GM19351 (cell line): ENCODE measurements at regions not wholly inside any gene's neighbourhood (a gene's known extent, or its start where the extent isn't known, plus 50 kb on each side); places are given as distances from the start of the nearest gene placed in this dataset.
A peak's percentile ranks its signal among the peaks of the same experiment; 100 is the strongest.

Experiments
- ATAC-seq: cut with Tn5 transposase; IDR thresholded peaks from one replicate; pipeline ENCODE4 v1.9.1; 2021; ENCODE audit warnings: mild to moderate bottlenecking, moderate library complexity; ENCODE audit not compliant: unreplicated experiment

DNA sequence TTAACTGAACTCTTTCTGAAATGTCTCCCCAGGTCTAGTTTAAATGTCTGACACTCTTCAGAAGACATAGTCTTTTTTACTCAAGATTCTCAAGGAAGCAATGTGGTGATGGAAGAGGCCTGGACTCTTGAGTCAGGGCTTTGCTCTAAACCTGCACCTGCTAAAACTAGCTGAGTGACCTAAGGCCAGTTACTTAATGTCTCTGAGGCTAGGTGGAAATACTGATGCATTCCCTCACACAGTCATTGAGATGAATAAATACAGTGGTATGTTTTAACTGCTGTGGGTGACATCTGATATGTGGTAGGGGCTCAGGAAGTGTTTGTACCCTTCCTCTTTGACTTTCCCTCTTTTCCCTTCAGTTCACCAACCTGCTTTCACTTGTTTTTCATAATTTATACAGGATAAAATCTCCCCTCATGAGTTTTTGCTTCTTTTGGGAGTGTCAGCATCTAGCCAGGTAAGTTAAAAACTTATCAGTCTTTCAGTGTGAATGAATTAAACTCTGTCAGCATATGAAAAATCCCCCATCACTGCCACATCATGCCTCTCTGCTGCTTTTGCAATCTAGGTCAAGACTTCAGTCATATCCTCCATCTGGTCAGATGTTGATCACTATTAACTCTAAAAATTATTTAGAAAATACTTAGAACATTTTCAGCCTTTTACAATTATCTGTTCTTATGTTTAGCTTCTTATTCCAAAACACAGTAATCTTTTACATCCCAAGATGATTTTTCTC is 178.7 kb upstream of the TNFAIP3 start:
- ATAC-seq = no peak

DNA sequence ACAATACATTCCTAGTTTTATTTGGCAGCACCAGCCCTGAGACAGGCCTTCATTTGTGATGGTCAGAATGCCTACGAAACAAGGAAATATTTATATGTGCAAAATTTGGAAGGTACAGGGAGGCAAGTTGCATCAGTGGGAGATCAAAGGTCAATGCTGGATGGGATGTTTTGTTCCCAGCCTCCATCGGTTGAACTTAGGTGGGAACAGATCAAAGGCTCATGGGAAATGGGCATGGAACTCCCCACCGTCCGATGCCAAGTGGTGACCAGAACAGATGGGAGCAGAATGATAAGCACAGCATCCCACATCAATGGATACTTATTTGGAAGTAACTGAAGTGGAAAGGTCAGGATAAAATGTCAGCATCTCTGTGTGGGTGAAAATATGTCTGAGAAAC is 177.7 kb upstream of the TNFAIP3 start:
- ATAC-seq = no peak

DNA sequence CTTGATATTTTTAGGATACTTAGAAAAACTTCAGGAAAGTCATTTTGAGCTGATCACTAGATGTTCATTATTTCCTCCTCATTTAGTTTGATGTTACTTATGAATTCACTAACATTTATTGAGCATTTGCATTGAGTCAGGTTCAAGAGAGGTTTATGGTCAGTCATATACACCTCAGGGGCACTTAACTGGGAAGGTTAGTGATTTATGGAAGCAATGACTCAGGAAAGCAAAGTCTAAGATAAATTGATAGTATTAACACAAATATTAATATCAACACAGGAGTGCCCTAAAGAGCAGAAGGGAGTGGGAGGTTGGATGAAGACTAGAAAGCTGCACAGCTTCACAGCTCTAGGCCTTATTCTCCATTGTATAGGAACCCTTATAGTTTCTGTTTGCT is 177.0 kb upstream of the TNFAIP3 start:
- no peak for ATAC-seq

DNA sequence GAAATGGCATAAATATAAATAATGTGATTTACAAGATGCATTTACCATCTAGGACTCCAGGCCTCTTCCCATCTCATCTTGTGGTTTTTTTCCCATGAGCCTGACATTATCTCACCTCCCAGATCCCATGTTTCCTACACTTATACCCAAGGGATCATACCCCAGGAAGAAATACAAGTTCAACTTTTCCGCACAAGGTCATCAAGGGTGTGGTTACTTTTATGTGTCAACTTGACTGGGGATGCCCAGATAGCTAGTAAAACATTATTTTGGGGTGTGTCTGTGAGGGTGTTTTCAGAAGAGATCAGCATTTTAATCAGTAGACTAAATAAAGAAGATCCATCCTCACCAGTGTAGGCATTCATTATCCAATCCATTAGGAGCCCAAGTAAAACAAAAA is 176.3 kb upstream of the TNFAIP3 start:
- ATAC-seq = no peak

DNA sequence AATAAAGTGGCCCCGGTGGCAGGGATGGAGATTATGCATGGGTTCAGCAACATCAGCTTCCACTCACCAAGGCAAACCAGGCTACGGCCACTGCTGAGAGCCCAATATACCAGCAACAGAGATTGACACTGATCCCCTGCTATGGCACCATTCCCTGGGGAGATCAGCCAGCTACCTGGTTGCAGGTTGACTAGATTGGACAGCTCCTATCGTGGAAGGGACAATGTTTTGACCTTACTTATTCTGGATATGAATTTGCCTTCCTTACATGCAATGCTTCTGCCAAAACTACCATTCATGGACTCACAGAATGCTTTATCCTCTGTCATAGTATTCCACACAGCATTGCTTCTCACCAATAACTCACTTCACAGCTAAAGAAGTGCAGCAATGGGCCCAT is 174.8 kb upstream of the TNFAIP3 start:
- ATAC-seq = no peak

DNA sequence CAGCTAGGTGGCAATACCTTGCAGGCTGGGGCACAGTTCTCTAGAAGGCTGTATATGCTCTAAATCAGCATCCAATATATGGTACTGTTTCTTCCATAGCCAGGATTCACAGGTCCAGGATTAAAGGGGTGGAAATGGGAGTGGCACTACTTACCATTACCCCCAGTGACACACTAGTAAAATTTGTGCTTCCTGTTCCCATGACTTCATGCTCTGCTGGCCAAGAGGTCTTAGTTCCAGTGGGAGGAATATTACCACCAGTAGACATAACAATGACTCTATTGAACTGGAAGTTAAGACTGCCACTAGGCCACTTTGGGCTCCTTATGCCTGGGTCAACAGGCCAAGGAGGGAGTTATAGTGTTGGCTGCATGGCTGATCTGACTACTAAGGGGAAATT is 174.3 kb upstream of the TNFAIP3 start:
- ATAC-seq = no peak

DNA sequence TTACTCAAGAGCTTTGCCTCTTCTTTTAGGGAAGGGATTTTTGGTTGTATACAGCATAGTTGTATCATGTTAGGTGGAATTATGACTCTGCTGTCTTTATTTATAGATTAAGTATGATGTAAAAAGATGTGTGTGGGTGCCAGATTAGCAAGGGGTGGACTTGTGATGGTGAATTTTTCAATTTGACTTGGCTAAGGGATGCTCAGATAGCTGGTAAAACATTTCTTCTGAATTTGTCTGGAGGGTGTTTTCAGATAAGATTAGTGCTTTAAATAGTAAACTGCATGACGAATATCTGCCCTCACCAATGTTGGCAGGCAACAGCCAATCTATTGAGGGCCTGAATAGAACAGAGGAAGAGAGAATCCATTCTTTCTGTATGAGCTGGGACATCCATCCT is 173.3 kb upstream of the TNFAIP3 start:
- no peak for ATAC-seq

DNA sequence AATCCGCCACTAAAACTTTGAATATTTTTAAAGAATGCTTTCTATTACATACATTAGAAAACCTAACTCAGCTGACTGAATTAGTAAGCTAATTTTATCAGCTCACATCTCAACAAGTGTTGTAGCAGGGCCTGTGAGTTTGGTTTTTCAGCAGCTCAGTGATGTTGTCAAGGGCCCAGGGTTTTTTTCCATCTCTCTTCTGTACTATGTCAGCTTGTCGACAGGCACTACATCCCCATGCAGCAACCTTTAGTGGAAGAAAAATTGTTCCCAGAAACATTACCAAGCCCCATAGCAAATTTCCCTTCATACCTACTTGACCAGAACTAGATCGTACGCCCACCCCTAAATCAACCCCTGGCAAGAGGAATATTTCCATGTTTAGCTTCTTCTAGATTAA is 170.3 kb upstream of the TNFAIP3 start:
- no peak for ATAC-seq

DNA sequence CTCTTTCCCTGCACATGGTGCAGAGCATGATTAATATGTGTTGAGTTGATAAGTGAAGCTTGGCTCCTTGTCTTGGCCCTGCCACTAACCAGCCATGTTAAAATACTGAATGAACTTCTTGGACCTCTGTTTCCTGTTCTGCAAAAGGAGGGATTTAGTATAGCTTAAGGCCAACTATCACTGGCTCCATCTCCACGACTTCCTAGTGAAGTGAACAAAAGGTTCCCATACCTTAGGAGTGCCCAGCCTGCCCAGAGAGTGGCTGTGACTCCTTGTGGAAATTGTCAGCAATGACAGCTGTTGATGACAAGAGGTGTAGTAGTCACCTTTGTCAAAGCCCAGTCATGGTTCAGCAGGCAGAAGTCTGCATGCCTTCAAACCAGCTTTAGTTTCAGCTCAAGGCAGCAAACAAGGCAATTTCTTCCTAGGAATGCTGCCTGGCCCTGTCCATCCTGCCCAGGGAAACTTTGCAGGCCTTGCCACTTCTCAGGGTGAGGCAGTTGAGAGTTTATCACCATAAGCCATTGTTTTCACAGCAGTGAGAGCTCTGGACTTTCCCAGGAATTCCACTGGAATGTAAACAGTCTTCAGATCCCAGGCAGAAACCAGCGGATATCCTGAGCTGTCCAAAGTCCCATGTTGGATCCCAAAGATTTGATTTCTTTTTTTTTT is 169.7 kb upstream of the TNFAIP3 start:
- ATAC-seq = peak; percentile 75

DNA sequence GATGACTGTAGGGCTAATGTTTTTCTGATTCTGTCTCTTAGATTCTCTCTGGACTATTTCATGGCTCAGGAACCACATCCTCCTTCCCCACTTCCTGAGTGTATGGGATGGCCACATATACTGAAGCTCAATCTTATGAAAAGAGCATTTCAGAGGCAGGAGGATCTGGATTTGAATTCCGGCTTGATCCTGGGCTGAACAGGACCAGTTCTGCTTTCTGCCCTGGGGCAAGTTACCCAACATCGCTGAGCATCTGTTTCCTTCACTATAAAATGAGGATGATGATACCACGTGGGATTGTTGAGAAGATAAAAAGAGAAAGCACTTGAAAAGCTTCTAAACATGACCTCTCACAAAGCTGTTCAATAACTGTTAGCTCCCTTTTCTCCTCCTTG is 168.4 kb upstream of the TNFAIP3 start:
- ATAC-seq = no peak

DNA sequence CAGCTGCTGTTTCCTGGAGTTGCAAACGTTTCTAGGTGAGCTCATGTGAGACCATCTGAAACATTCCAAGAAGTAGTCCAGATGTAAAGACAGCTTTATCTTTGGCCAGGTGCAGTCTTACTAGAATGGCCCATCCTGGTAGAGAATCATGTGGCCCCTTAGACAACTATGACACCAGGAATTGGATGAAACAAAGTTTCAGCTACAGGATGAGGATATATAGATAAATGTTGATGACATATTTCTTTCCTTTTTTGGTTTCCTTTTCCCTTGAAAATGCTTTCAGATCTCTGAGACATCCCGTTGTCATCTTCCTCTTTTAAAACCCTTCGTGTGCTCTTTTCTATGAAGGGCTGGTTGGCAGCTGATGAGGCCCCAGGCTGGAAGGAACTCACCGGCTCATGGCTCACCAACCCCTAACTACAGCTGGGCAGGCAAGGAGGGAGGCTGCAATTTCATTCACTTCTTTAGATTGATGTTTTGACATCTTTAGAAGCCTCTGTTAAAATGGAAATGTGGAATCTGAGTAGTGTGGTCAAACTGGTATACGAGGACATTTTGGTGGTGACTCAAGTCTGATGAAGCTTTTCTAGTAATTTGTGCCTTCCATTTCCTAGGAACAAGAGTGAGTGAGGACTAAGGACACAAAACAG is 167.9 kb upstream of the TNFAIP3 start:
- no peak for ATAC-seq

DNA sequence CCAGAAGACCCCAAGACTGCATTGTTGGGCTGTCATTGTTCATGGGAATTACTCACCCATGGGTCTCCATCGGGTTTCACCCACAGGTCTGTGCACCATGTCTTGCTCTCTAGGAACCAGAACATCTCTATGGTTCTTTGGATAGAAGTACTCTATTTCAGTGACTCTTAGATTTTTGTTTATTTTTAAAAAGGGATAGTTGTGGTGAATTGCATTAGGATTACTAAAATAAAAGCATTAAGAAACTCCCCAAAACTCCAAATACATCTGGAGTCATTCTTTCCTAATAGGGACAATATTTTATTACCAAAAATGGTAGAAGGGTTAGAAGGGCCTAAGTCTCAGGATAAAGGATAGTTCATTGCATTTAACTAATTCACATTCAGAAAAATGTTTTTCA is 166.9 kb upstream of the TNFAIP3 start:
- ATAC-seq = no peak

DNA sequence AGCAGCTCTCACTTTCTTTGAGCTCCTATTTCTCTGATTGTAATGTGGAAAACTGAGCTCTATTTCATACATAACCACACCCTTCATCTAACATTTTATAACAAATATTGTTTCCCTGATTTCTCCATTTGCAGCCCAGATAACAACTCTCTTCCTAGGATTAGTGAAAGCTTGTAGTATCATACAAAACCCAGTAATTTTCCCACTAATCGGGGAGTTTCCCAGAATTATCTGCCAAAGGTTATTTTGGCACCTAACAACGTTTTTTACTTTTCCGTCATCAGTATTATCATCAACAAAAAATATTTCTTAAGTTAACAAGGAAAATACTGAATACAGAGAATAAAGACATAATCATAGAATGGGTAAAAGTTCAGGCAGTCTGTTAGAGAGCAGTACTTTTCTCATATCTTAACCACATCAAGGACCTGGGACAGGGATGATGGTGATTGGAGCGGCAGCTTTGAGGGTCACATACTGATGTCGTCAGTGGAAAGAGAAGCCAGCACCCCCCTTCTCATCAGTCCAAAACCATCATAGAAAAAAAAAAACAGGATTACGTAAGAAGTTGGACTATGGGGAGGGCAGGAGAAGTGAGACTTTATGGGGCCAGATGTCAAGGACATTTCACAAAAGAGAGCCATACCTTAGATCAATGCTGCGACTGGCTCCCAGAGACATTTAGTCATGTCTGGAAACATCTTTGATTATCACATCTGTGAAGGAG is 166.1 kb upstream of the TNFAIP3 start:
- ATAC-seq = no peak

DNA sequence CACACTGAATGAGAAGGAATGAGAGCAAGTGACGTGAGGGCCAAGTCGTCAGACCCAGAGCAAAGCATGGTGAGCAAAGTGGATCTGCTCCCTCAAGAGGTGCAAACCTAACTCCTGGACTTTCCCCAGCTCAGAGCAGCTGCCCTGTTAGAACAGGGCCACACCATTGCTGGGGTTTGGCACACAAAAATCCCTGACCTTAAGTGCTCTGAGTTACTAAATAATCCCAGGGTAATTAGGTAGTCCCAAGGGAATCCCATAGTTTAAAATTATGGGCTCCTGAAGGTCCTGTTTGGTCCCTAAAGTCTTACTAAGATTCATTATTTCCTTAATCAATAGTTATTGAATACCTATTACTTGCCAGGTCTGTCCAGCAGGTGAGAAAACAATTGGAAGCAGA is 165.1 kb upstream of the TNFAIP3 start:
- ATAC-seq = no peak

DNA sequence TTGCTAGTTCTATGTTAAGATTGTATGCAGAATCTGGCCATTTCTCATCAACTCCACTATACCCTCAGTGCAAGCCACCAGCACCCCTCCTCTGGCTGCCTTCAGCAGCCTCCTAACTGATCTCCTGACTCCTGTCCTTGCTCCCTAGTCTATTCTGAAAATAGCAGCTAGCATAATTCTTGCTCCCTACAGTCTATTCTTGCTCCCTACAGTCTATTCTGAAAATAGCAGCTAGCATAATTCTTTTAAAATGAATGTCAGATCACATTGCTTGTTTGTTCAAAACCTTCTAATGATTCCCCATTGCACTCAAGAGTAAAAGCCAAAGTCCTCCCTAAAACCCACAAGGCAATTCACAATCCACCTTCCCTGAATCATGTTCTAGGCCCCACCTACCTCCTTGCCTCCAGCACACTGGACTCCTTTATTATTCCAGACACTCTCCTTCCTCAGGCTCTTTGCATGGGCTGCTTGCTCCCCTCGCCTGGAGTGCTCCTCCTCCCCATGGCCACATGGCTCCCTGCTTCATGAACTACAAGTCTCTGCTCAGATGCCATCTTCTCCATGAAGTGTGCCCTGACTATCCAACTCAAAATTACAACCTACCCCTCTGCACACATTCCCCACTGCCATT is 164.2 kb upstream of the TNFAIP3 start:
- ATAC-seq = no peak

DNA sequence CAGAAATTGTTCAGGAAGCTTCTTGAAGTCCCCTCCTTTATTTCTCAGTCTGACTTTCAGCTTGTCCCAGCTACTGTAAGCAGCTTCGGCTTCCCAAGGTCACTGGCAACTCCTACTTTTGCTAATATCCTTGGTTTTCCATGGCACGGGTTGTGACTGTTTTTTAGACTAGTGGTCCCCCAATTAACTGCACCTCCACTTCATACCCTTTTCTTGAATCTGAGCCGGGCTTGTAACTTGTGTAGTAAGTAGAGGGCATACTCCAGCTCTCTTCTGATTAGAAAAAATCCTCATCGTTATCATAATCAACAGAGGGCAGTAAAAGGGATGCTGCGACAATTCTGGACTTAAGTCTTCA is 162.3 kb upstream of the TNFAIP3 start:
- no peak for ATAC-seq

DNA sequence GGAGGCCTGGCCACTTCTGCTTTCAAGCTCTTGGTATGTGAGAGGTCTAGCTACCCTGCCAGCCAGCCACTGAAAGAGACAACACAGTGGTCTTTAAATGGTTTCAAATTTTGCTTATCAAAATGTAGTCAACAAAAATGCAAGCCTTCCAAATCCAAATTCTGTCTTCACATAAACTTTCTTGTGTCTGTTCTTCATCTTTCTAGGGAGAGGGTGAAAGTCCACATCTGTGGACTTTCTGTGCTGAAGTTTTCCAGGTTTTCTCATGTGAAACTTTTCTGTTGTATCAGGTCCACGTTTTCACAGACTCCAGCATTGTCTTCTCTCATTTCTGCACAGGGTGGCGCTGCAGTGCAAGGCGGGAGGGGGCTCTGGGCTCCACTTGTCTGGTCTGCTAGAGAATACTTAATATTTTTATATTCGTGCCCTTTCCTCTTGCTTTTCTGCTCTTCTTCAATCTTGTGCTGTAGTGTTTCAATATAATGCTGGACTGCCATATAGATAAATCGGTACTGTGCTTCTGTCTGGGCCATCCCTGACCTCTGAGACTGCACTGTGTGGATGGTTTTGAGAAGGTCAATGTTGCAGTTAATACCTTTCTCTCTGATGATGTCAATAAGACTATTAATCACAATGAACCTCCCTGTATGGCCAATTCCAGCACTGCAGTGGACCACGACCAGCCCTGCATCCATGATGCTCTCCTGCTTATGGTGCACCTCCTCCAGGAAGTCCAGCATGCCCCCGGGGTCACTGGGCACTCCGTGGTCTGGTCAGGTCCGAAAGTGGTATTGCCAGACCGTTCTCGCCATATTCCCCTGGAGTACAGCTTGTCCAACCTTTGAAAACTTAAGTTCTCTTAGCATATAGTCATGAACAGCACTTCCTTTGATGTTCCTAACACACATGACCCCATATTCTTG is 161.6 kb upstream of the TNFAIP3 start:
- ATAC-seq = peak; percentile 54

DNA sequence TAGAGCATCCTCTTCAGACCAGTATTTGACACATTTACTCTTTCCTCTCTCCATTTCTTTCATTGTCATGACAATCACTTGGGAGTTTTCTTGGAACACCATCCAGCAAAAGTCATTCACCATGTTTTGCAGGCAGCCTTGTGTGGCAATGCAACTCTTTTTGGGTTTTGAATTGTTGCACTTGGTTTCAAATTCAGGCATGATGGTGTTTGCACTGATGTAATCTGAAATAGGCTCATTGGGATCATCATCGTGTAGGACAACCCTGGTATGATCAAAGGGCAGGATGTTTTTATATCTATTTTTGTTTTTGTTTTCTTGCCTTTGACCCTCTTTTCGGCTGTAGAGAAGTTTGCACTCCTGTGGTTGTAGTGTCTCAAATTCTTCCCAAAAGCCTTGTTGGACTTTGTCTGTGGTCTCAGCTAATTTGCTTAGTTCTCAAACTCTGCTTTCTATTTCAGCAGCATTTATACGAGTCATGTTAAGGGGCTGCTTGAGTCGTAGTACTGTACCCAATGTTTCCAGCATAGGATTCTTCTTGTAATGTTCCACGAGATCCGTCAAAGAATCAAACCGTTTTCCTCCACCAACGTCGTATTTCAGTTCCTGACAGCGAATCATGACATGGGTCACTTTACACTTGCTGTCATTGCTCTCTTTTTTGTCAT is 160.8 kb upstream of the TNFAIP3 start:
- no peak for ATAC-seq

DNA sequence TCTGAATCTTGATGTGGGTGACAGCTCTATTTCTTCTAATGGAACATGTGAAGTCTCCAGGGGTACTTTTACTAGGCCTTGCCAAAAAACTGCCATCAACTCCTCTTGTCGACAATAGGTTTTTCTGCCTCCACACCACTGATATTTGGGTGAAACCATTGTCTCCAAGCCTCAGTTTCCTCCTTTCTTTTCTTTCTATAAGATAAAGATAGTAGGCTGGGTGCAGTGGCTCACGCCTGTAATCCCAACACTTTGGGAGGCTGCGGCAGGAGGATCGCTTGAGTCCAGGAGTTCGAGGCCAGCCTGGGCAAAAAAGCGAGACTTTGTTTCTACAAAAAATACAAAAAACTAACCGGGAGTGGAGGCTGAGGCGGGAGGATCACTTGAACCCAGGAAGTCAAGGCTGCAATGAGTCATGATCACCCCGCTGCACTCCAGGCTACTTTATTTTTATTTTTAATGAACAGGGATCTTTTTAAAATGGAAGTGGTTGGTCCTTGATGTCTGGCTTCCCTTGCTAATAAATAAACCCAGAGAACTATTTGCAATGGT is 159.9 kb upstream of the TNFAIP3 start:
- no peak for ATAC-seq
